NCI-H2029 treated with DMSO at 0.1 percent for 48 hours (cell line): ENCODE measurements at regions not wholly inside any gene's neighbourhood (a gene's known extent, or its start where the extent isn't known, plus 50 kb on each side); places are given as distances from the start of the nearest gene placed in this dataset.
"Not testable (repeated sequence)": the region's sequence is repeated elsewhere in the genome, so short reads cannot be mapped to it uniquely, and the experiment has no call there.

Experiments
- DNase-seq: peaks from one replicate; lab custom pipeline; 2025; lab: John Stamatoyannopoulos, UW

DNA sequence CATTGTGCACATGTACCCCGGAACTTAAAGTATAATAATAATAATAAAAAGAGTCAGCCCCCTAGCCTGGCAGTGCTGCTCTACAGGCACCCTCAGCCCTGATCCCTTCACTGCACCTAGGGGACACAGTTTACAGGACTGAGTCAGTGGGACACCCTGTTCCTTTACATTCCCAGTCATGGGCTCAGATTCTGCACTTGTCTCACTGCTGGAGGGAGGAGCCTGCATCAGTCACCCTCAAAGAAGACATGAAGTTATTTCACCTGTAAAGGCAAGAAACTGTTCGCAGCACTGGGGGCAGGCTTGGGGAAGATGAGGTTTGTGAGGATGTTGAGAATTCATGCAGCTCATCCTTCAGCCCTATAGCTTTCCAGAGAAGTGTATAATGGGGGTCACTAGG, 50.7 kb upstream of the VPREB1 start:
- no peak for DNase-seq

DNA sequence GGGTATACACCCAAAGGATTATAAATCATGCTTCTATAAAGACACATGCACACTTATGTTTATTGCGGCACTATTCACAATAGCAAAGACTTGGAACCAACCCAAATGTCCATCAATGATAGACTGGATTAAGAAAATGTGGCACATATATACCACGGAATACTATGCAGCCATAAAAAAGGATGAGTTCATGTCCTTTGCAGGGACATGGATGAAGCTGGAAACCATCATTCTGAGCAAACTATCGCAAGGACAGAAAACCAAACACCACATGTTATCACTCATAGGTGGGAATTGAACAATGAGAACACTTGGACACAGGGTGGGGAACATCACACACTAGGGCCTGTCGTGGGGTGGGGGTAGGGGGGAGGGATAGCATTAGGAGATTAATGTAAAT, 51.1 kb upstream of the VPREB1 start:
- not testable (repeated sequence) for DNase-seq

DNA sequence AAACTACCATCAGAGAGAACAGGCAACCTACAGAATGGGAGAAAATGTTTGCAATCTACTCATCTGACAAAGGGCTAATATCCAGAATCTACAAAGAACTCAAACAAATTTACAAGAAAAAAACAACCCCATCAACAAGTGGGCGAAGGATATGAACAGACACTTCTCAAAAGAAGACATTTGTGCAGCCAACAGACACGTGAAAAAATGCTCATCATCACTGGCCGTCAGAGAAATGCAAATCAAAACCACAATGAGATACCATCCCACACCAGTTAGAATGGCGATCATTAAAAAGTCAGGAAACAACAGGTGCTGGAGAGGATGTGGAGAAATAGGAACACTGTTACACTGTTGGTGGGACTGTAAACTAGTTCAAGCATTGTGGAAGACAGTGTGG, 51.6 kb upstream of the VPREB1 start:
- not testable (repeated sequence) for DNase-seq

DNA sequence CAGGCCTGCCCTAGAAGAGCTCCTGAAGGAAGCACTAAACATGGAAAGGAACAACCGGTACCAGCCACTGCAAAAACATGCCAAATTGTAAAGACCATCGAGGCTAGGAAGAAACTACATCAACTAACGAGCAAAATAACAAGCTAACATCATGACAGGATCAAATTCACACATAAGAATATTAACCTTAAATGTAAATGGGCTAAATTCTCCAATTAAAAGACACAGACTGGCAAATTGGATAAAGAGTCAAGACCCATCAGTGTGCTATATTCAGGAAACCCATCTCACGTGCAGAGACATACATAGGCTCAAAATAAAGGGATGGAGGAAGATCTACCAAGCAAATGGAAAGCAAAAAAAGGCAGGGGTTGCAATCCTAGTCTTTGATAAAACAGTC, 54.8 kb upstream of the VPREB1 start:
- DNase-seq, result not testable (repeated sequence)

DNA sequence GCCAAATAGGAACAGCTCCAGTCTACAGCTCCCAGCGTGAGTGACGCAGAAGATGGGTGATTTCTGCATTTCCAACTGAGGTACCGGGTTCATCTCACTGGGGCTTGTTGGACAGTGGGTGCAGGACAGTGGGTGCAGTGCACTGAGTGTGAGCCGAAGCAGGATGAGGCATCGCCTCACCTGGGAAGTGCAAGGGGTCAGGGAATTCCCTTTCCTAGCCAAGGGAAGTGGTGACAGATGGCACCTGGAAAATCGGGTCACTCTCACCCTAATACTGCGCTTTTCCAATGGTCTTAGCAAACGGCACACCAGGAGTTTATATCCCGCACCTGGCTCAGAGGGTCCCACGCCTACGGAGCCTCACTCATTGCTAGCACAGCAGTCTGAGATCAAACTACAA, 56.7 kb upstream of the VPREB1 start:
- not testable (repeated sequence) for DNase-seq

DNA sequence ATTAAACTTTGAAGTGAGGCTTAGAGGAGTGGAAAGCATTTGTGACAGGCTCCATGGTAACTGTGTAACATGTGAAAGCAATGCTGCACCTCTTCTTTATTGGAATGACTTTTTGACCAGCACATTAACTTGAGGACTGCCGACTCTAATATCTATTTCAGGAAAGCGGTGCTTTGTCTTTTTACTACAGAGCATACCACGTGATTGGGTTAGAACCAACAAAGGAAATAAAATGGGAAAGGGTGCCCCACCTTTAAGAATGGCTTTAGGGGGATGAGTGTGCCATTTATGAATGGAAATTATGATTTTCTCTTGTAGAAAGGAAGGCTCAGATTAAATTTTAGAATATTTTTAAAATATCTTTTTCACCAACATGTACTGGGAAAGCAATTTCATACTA, 57.3 kb upstream of the VPREB1 start:
- DNase-seq, result no peak

DNA sequence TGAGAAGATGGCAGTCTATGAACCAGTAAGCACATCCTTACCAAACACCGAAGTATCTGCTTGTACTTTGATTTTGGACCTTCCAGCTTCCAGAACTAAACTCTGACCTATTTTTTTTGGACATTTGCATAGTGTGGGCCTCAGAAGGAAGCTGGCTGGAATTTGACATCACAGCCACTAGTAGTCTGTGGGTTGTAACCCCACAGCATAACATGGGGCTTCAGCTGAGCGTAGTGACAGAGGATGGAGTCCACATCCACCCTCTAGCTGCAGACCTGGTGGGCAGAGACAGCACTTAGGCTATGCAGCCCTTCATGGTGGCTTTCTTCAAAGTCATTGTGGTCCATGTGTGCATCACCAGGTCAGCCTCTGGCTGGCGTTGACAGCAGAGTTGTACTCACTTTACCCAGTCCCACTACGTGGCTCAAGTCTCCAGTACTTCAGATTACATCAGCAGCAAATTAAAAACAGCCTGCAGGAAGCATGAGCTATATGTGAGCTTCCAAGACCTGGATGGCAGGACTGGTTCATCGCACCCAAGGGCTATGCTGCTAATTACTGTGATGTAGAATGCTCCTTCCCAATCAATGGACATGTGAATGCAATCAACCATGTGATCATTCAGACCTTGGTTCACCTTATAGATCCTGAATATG, 58.6 kb upstream of the VPREB1 start:
- DNase-seq, result no peak

DNA sequence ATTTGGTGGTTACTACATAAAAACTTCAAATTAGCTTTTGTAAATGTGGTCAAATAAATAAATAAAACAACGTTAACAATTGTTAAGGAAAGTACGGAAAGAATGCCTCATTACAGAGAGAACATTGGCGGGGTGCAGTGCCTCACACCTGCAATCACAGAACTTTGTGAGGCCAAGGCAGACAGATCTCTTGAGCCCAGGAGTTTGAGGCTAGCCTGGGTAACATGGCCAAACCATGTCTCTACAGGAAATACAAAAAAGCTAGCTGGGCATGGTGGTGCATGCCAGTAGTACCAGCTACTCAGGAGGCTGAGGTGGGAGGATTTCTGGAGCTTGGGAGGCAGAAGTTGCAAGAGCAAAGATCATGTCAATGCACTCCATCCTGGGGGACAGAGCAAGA, 59.4 kb upstream of the VPREB1 start:
- no peak for DNase-seq

DNA sequence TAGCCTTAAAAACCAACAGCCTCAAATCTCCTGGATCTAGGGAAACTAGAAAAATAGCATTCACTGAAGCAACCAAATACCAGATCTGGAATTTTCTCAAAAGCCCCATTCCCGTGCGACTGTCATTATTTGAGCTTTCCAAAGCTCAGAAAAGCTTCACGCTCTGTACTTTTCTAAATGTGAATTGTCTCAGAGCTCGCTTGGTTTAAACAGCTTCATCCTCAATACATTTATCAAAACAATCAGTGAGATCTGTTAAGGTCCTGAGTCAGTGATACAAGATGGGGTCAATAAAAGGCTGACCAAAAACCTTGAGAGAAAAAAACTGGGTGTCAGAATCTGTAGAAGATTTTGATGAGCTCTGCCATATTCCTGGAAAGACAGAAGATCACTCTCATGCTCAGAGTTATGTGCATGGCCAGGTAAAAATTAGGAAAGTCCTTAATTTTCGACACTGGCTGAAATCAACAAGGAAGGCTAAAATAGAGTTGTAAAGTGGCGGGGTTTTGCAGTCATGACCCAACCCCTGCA, 60.2 kb upstream of the VPREB1 start:
- no peak for DNase-seq

DNA sequence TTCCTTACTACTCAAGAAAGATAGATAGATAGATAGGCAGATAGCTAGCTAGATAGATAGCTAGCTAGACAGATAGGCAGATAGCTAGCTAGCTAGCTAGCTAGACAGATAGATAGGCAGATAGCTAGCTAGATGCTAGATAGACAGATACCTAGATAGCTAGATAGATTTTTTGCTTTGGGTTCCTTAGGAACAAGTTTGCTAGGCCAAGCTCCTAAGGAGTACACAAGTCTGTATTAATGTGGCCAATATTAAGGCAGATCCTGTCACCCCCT, 61.7 kb upstream of the VPREB1 start:
- DNase-seq, result no peak

DNA sequence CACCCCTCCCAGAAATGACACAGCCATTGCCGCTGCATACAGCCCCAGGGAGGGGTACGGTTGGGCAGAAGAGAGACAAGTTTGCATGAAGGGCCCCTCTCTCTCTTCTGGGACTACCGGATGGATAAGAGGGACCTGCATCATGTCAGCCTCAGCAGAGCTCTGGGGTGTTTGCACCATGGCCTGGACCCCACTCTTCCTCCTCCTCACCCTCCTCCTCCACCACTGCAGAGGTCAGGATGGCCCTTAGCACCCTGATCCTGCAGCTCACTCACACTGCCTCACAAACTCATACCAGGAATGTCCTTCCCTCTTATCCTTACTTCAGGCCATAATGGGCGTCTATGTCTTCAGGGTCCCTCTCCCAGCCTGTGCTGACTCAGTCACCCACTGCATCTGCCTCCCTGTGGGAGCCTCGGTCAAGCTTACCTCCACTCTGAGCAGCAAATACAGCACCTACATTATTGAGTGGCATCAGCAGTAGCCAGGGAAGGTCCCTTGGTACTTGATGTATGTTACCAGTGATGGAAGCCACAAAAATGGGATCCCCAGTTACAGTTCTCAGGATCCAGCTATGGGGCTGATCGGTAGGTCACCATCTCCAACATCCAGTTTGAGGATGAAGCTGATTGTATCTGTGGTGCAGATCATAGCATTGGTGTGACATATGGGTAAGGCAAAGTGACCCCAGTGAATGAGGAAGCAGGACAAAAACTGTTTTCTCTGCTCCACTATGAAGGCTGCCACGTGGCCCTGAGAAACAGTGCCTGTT, 62.2 kb upstream of the VPREB1 start:
- DNase-seq, result no peak

DNA sequence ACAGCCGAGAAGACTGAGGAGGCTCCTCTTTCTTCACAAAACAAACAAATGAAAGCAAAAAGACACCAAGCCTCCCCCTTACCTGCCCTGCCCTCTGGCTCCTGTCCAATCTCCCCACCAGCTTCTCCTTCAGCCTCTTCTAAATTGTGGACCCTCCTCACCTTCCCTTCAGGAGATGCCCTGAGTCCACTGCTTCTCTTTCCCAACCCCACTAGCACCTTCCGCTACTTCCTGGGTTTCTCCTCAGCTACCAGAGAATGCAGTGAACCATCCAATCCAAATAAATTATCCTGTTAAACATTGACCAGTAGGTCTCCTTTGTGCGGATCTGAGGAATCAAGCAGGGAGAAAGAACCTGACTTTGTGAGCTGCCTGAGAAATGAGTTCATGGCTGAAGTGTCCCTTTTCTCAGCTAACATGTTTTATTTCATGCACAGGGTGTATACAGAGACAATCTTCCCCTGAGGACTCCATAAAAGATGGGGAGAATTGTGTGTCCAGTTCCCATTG, 63.2 kb upstream of the VPREB1 start:
- DNase-seq, result no peak

DNA sequence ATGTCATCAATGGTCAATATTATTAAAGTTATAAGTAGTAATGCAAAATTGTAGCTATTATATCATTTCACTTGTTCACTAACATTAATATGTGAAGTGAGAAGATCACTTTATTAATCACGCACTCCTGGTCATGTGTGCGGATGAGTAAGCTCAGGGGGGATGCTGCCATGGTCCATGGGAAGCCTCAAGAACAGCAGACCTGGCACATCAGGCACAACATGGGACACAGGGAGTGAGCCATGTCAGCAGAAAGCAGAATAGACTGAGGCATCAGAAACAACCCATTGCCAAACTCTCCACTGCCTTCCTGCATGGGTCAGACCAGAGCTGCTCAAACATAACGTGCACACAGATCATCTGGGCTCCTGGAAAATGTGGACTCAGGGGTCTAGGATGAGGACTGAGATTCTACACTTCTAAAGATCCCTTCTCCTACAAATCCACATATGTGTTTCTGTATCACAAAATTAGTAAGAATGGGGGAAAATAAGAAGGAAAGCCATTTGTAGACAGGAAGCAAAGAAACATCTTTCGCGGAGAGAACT, 63.8 kb upstream of the VPREB1 start:
- DNase-seq, result no peak

DNA sequence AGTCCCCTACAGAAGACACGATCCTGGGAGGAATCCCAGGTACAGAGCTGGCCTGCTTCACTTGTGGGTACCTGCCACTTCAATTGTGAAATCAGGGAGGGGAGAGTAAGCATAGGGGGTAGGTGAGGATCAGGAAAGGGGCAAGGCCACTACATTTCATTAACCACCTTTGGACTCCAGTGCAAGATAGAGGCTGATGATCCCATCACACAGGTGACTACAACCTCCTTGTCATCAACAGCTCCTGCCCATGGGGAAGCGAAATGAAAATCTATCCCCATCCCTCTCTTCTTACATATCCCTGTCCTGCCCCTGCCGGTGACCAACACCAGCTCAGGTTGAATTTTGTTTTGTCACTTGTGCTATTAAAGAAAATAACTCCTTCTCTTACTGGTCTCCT, 64.7 kb upstream of the VPREB1 start:
- no peak for DNase-seq

DNA sequence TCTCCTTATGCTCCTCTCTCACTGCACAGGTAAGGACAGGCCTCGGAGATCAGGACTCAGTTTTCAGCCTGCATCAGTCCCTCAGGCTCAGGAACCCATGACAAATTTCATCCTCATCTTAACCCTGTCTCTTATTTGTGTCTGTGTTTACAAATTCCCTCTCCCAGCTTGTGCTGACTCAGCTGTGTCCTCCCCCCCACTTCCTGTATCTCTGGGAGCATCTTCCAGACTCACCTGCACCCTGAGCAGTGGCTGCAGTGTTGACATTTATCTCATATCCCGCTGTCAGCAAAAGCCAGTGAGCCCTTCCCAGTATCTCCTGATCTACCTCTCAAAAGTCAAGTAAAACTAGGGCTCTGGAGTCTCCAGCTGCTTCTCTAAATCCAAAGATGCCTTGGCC, 65.6 kb upstream of the VPREB1 start:
- no peak for DNase-seq

DNA sequence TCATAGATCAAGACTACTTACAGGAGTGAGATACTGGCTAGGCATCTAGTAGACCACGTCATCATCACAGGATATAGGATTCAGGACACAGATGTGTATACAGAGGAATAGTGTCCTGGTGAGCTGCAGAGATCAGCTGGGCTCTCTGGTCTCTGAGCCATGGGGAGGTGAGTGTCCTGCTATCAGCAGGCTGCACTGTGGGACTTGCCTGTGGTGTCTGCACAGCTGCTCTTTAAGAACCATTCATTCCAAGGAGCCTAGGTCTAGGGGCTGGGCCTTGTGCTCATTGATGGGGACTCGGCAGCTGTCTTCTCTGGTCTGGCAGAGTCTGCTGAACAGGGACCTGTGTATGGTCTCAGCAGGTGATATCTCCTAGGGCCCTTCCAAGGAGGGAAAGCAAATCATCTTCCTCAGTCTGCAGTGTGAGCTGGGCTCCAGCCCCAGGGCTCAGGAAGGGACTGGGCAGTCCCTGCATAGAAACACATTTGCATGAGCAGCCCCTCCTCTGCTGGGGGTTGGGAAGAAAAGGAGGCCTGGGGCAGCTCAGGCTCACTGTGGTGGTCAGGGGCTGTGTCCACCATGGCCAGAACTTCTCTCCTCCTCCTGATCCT, 66.1 kb upstream of the VPREB1 start:
- DNase-seq, result no peak

DNA sequence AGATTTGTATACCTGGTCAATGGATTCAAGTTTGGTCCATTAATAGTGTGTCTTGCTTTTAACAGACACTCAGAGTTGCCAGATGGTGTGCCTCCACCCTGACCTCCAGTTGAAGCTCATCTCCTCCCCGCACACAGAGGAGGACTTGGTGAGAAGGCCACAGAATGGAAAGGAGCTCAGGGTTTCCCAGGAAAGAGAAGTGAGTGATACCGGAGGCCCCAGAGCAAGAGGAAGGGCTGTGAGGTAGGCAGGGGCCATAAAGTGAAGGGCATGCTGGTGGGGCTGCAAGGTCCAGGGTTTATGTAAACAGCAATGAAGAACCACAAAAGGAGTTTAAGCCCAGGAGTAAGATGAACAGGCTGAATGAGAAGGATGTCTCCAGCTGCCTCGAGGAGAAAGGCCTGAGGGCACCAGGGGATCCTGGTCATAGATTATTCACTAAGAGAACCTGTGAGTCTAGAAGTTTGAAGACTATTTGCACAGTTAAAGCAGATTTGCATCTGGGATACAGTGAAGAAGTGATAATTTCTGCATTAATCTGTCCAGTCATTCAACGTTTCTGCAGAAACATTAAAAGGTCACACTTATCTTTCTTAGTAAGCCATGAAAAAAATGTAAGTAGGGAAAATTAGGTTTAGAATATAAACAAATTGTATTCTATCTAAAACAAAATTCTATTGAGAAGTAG, 67.5 kb upstream of the VPREB1 start:
- DNase-seq, result no peak

DNA sequence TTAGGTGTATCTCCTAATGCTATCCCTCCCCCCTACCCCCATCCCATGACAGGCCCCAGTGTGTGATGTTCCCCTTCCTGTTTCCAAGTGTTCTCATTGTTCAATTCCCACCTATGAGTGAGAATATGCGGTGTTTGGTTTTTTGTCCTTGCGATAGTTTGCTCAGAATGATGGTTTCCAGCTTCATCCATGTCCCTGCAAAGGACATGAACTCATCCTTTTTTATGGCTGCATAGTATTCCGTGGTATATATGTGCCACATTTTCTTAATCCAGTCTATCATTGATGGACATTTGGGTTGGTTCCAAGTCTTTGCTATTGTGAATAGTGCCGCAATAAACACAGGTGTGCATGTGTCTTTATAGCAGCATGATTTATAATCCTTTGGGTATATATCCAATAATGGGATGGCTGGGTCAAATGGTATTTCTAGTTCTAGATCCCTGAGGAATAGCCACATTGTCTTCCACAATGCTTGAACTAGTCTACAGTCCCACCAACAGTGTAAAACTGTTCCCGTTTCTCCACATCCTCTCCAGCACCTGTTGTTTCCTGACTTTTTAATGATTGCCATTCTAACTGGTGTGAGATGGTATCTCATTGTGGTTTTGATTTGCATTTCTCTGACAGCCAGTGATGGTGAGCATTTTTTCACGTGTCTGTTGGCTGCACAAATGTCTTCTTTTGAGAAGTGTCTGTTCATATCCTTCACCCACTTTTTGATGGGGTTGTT, 71.5 kb upstream of the VPREB1 start:
- DNase-seq, result not testable (repeated sequence)

DNA sequence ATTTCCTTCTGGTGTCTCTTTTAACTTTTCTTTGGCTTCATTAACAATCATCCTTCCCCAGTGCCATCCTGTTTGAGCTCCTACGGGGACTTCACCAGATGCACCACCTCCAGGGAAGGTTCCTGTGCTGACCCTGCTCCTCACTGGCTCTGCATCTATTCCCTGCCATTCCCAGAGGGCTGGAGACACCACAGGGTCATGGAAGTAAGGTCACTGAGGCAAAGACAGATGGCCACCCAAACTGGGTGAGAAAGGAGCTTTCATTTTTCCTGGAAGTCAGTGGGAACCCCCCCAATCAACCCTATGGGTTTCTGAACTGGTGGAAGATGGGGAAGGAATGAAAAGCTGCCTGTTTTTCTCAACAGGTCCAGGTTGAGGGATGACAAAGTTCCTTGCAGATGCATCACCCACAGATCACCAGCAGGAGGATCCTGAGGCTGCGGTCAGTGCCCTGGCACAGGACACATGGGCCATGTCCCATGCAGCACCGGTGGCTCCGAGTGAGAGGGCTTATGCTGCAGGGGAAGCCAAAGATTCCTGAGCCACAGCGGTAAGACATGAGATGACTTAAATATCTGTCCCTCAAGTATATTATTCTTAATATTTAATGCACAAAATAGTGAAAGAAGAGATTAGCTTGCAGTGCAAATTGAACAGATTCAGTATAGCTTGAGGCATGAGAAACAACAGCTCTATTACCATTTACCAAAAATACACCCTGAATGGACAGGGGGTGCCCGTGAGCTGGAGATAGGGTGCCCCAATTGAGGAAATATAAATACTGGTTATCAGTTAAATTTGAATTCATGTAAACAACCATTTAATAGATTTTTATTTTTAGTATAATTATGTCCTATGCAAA, 73.0 kb upstream of the VPREB1 start:
- DNase-seq, result no peak

DNA sequence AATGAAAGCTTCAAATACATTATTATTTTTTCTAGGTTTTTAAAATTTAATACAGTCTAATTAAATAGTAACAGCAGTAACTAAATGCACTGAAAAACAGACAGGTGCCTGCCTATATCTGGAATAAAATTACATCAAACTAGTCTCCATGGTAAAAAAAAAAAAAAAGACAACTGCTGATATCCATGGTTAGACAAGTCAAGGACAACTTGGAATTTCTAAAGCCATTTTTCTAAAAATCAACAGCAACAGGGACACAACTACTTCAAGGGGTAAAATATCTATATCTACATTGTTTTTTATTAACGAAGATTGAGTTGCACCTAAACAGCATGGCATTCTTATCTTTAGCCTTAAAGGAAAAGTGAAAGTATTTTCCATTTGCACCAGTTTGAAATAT, 74.7 kb upstream of the VPREB1 start:
- no peak for DNase-seq
